SK-N-MC (cell line): ENCODE measurements at regions not wholly inside any gene's neighbourhood (a gene's known extent, or its start where the extent isn't known, plus 50 kb on each side); places are given as distances from the start of the nearest gene placed in this dataset.

Experiments
- EZH2 ChIP-seq: fragments of 200-600 bp; sonication (generic); IDR thresholded peaks from one replicate; pipeline ENCODE4 v1.6.1; 2017; ENCODE audit warnings: antibody characterized with exemption
- POLR2AphosphoS5 ChIP-seq: IDR thresholded peaks from 2 replicates; pipeline ENCODE4 v1.6.1; 2012; ENCODE audit warnings: mild to moderate bottlenecking, low read depth, low read length, borderline replicate concordance

- TF ChIP-seq EZH2, result no peak
- no peak for TF ChIP-seq POLR2AphosphoS5
Observed at GRCh38 chr6:91653076-91653723, 1066.3 kb upstream of the MAP3K7 start.
